ENCODE measurements at regions not wholly inside any gene's neighbourhood (a gene's known extent, or its start where the extent isn't known, plus 50 kb on each side); places are given as distances from the start of the nearest gene placed in this dataset.
"Not testable (repeated sequence)": the region's sequence is repeated elsewhere in the genome, so short reads cannot be mapped to it uniquely, and the experiment has no call there.

DNA sequence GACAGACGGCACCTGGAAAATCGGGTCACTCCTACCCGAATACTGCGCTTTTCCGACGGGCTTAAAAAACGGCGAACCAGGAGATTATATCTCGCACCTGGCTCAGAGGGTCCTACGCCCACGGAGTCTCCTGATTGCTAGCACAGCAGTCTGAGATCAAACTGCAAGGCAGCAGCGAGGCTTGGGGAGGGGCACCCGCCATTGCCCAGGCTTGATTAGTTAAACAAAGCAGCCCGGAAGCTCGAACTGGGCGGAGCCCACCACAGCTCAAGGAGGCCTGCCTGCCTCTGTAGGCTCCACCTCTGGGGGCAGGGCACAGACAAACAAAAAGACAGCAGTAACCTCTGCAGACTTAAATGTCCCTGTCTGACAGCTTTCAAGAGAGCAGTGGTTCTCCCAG, 197.5 kb upstream of the FAT3 start:
- DNase-seq (ENCODE audit: low read depth) = not testable (repeated sequence)

DNA sequence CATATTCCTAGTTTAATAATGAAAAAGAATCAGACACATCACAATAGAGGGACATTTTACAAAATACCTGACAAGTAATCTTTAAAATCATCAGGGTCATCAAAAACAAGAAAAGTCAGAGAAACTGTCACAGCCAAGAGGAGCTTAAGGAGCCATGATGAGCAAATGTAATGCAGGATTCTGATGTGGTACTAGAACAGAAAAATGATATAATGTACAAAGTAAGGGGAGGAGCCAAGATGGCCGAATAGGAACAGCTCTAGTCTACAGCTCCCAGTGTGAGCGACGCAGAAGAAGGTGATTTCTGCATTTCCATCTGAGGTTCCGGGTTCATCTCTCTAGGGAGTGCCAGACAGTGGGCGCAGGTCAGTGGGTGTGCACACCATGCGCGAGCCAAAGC, 198.0 kb upstream of the FAT3 start:
- no peak for DNase-seq (ENCODE audit: low read depth)

GRCh38 chr11:92024788-92025187, 199.8 kb upstream of the FAT3 start:
- no peak for DNase-seq (ENCODE audit: low read depth)

DNA sequence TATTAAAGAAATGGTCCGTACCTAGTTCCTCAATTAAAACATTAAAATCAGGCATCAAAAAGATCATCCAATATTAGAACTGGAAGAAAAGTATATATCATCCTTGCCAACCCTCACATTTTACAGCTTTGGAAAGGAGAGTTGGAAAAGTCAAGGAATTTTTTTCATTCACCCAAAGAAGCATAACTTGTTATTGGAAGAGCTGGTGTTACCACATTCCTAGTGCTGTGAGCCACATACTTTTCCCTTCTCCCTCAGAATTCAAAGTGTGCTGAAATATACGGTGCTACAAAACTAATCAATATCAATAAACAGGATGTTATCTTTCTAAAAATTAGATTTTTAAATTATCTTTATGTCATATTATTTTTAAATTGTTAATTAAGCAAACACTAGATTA, 202.1 kb upstream of the FAT3 start:
- no peak for DNase-seq (ENCODE audit: low read depth)

DNA sequence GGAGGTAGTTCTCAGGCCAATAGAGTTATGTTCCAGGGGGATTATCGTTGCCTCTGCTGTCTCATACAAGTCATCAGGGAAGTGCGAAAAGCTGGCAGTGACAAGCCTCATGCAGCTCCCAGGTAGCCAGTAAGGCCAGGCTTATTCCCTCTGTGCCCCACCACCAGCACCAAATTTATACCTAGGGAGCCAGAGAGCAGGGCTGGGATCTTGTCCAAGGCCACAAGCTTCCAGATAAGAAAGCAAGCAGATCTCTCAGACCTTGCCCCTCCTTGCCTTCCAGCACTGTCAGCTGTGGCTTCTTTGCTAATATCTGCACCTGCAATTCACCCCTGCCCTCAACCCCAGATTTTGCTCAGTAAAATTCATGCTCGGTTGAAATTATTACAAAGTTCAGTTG, 206.3 kb upstream of the FAT3 start:
- no peak for DNase-seq (ENCODE audit: low read depth)

DNA sequence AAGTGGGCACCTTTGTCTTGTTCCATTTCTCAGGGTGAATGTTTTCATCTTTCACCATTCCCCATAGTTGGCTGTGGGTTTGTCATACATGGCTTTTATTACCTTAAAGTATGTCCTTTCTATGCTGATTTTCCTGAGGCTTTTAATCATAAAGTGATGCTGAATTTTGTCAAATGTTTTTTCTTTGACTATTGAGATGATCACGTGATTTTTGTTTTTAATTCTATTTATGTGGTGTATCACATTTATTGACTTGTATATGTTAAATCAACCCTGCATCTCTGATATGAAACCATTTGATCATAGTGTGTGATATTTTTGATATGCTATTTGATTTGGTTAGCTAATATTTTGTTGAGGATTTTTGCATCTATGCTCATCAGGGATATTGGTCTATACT, 216.4 kb upstream of the FAT3 start:
- DNase-seq (ENCODE audit: low read depth) = no peak

GRCh38 chr11:92002568-92002967, 222.1 kb upstream of the FAT3 start:
- no peak for DNase-seq (ENCODE audit: low read depth)

DNA sequence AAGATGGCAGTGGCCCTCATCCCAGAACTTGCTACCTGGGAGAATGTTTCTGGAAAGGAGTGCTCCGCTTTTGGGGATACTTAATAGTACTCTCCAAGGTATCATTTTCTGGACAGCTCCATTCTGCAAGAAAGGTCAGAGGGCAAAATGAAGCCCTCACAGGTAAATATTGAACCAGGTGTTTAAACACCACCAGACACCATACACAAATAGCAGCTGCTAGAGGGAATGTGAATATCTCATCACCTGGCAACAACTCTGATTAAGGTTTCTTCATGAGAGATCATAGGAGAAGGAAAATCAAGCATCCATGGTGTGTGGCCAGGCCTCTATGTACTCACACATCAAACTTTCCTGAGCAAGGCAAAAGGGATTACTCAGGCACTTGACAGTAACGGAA, 226.1 kb upstream of the FAT3 start:
- no peak for DNase-seq (ENCODE audit: low read depth)

DNA sequence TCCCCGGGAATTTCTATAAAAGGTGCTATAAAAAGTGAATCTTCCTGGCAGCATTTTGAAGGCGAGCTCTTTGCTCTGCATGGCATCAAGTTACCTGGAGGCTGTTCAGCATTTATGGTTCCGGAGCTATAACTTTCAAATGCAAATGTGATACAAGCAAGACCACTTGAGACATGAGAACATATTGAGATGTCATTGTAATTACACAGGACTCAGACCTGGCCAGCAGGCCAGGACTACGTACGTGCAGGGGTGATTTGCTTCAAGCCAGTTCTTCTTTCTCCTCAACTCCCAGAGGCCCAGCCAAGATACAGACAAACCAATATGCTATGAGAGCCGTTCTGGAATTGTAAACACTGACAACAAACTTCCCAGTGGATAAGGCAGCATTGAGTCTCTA, 227.4 kb upstream of the FAT3 start:
- no peak for DNase-seq (ENCODE audit: low read depth)

GRCh38 chr11:91996526-91996925, 228.1 kb upstream of the FAT3 start:
- no peak for DNase-seq (ENCODE audit: low read depth)

GRCh38 chr11:91988443-91988842, 236.2 kb upstream of the FAT3 start:
- not testable (repeated sequence) for DNase-seq (ENCODE audit: low read depth)

GRCh38 chr11:91986218-91986617, 238.4 kb upstream of the FAT3 start:
- no peak for DNase-seq (ENCODE audit: low read depth)

- DNase-seq (ENCODE audit: low read depth) = no peak
These were observed 240.5 kb upstream of the FAT3 start for GRCh38 chr11:91984033-91984584.

- DNase-seq (ENCODE audit: low read depth) = peak; percentile 89
These were observed 242.6 kb upstream of the FAT3 start for GRCh38 chr11:91981995-91982394.

DNA sequence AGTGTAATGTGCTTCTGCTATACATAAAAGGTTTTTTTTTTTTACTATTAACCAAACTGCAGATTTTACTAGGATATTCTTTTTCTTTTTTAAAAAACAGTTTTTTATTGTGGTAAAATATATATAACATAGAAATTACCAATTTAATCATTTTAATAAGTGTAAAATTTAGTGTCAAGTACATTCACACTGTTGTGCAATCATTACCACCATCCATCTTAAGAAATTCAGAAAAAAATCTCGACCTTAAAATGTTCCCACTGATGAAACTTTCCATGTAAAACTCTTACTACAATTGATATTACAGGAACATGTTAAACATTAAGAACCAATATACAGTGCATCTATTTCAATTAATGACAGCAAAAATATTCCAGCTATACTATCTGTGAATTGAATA, 244.8 kb upstream of the FAT3 start:
- no peak for DNase-seq (ENCODE audit: low read depth)

DNA sequence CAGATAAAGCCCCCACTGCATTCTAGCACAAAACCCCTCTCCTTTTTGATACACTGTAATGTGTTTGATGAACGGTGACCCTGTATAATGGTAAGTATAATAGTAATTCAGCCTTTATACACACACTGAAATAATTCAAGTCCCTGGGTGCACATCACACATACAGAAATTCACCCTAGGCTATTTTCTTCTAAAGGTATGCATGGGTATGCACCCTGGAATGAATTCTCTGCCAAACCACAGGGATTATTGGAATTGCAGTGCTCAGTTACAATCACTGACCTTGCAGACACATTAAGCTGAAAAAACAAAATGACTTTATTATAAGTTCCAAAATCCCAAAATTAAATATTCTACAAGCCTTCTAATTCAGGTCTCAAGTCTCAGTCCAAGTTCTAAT, 245.9 kb upstream of the FAT3 start:
- DNase-seq (ENCODE audit: low read depth) = no peak

- peak; percentile 14 for DNase-seq (ENCODE audit: low read depth)
These were observed 251.9 kb upstream of the FAT3 start for GRCh38 chr11:91972665-91973266.

GRCh38 chr11:91970624-91971023, 254.0 kb upstream of the FAT3 start:
- peak; percentile 11 for DNase-seq (ENCODE audit: low read depth)

DNA sequence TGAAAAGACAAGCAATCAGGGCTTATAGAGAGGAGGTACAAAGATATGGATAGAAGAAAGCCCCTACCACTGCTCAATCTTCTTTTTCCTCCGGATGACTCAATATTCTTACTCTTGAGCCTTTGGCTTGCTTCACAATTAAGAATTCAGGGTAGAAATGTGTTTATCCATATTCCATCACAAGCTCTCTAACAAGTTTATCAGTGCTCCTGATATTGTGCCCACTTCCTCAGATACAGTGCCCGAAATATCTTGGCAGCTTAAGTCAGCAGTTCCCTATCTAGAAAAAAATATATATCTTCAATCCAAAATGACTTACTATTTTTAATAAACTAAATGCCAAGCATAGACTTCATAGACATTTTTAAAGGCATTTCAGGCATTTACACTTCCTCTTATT, 255.1 kb upstream of the FAT3 start:
- DNase-seq (ENCODE audit: low read depth) = no peak

DNA sequence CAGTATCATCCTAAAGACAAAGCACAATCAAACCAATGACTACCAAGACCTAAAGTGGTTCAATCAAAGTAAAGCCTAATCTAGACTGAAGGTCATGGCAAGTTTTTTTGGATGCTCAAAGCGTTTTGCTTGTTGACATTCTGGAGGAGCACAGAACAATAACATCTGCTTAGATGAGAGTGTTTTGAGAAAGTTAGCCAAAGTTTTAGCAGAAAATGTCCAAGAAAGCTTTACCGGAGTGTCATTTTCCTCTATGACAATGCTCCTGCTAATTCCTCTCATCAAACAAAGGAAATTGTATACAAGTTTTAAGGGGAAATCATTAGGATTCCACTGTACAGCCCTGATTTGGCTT, 256.9 kb upstream of the FAT3 start:
- no peak for DNase-seq (ENCODE audit: low read depth)

DNA sequence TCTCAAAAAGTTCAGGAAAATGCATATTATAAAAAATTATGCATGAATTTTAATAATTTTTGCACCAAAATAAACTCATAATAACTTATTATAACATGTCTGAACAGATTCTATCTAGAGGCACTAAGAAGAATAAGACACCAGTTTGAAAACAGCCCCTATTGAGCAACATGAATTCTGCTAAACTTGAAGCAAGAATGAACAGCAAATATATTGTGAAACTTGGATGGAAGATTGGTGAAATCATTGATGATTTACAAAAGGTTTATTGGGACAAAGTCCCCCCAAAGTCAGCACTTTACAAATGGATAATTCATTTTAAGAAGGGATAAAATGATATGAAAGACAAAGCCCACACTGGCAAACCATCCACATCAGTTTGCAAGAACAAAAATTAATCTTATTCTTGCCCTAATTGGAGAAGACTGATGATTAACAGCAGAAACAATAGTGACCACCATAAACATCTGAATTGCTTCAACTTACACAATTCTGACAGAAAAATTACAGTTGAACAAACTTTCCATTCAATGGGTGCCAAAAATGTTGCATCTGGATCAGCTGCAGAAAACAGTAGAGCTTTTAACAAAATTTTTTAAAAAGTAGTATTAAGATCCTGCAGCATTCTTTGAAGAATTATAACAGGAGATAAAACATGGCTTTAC, 257.5 kb upstream of the FAT3 start:
- DNase-seq (ENCODE audit: low read depth) = no peak

DNA sequence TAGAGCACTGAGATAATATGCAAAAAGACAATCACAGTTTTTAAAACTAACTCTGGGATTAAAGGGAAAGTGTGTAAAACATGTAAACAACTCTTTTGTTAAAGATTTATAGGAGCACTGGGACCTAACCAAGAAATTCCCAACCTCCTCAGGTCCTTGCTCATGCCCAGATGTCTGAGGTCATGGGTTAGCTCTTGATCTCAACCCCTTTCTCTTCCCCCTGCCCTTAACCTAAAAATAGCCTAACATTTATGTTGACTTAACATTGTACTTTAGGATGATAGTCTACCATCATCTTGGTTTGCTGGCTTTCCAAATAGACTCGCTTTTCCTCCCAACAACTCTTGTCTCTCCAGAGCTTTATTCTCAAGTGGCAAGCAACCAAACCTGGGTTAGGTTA, 258.2 kb upstream of the FAT3 start:
- DNase-seq (ENCODE audit: low read depth) = no peak

- no peak for DNase-seq (ENCODE audit: low read depth)
These were observed 263.8 kb upstream of the FAT3 start for GRCh38 chr11:91960770-91961169.

GRCh38 chr11:91959411-91959810, 265.2 kb upstream of the FAT3 start:
- DNase-seq (ENCODE audit: low read depth) = no peak
